GM10266 (cell line): ENCODE measurements at regions not wholly inside any gene's neighbourhood (a gene's known extent, or its start where the extent isn't known, plus 50 kb on each side); places are given as distances from the start of the nearest gene placed in this dataset.

Experiments
- DNase-seq: peaks from one replicate; pipeline ENCODE4 v3.0.0; 2012; ENCODE audit errors: extremely low spot score
- TF ChIP-seq, protein P1 (sequence below): IDR thresholded peaks from 2 replicates; pipeline ENCODE4 v1.5.1; 2012; ENCODE audit warnings: mild to moderate bottlenecking, low read depth; ENCODE audit not compliant: control insufficient read depth, insufficient read depth; ENCODE audit errors: missing control alignments

GRCh38 chr13:74227476-74228158, 93.4 kb upstream of the KLF12 start:
- TF ChIP-seq, protein P1, sequence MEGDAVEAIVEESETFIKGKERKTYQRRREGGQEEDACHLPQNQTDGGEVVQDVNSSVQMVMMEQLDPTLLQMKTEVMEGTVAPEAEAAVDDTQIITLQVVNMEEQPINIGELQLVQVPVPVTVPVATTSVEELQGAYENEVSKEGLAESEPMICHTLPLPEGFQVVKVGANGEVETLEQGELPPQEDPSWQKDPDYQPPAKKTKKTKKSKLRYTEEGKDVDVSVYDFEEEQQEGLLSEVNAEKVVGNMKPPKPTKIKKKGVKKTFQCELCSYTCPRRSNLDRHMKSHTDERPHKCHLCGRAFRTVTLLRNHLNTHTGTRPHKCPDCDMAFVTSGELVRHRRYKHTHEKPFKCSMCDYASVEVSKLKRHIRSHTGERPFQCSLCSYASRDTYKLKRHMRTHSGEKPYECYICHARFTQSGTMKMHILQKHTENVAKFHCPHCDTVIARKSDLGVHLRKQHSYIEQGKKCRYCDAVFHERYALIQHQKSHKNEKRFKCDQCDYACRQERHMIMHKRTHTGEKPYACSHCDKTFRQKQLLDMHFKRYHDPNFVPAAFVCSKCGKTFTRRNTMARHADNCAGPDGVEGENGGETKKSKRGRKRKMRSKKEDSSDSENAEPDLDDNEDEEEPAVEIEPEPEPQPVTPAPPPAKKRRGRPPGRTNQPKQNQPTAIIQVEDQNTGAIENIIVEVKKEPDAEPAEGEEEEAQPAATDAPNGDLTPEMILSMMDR: no peak
- no peak for DNase-seq

DNA sequence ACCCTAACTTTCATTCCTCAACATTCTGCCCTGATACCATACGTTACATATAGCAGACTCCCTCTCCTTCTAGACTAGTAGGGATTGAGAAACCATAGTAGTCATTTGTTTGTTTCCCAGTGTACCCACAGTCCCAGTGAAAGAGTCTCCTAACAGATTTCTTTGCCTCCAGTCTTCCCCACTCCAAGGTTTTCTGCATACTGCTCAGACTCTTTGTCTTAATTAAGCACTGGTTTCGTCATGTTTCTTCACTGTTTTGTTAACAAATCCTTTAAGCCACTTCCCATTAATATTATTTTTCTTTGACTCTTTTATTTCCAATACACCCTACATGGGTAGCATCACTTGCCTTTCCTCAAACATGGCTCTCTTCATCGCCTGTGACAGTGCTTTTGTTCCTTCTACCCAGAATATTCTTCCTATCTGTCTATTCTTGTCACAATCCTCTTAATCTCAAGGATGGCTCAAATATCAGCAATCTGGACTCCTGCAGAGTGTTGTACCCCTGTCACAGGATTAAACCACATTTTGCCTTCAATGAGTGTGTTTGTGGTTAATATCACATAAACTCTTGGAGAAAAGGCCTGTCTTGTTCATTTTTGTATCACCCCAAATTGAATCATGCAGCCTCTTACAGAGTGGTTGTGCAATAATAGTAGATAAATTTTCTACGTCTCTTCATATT, 92.7 kb upstream of the KLF12 start:
- DNase-seq: no peak
- TF ChIP-seq, protein P1: no peak

GRCh38 chr13:74221752-74222151, 87.5 kb upstream of the KLF12 start:
- no peak for DNase-seq
- TF ChIP-seq, protein P1: no peak

DNA sequence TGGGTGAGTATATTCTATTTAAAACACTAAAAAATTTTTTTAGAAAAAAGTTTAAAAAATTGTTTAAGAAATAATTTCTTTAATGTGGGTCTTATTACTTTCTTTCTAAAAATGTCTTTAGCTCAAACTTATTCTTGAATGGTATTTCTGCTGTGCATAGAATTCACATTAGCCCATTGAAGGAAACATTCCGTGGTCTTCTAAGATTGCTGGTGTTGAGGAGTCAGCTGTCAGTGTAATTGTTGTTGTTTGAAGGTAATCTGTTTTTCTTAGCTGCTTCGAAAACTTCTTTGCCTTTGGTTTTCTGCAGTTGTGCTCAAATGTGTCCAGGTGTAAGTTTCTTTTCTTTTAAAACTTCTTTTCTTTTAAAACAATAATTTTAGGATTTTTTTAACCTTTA, 85.4 kb upstream of the KLF12 start:
- TF ChIP-seq, protein P1: no peak
- DNase-seq: no peak

DNA sequence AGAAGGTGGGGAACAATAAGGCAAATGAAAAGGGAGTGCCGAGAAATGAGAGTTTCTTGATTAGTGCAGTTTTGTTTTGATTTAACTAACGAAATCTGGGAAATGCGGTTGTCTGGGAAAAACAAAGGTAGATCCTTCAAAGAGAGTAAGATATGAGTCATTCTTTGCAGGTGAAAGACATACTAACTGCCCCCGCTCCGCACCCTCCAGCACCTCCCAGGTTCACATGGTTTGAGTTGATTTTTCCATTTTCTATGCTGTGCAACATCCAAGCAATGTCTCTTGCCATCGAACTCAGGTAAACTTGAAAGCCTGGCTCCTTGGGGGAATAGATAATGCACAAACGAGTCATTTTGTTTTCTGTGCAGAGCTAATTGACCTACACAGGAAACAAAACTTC, 84.1 kb upstream of the KLF12 start:
- TF ChIP-seq, protein P1: no peak
- DNase-seq: no peak

DNA sequence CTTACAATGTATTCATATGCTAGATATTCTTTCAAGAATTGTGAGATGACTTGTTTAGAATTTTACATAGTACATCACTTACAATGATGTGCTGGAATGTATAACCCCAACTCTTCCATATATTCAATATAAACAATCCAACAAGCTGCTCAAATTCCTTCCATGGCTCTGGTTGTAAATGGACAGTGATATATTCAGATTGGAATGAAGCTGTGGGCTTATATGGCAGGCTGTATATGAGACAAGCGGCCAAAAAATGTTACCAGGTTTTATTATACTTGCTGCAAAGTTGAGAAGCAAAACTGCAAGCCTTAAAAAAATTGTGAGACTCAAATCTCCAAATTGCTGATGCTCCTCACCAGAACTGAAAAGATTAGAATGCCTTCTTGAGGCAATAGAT, 83.6 kb upstream of the KLF12 start:
- TF ChIP-seq, protein P1: no peak
- DNase-seq: no peak

DNA sequence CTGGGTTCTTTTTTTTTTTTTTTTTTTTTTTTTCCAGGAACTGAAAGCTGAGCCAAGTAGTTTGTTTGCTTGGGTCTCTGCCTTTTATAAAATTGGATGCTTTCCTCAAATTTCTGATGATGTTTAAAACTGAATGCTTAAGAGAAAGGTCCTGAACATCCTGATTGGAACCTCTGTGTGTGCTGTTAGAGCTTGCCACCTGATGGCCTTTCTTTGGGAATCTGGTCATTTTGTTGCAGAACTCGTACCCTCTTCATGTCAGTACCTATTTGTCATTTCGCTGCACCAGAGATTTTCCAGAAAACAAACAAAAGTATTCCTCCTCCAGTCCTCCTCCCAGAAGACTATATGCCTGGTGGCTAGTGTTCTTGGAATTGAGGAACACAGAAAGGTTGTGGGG, 81.2 kb upstream of the KLF12 start:
- DNase-seq: no peak
- TF ChIP-seq, protein P1: no peak
